Coronary artery (tissue), 2 donors: ENCODE measurements at regions not wholly inside any gene's neighbourhood (a gene's known extent, or its start where the extent isn't known, plus 50 kb on each side); places are given as distances from the start of the nearest gene placed in this dataset.

ENCODE experiments used
- DNase-seq: peaks from one replicate; pipeline ENCODE4 v3.0.0-alpha.2; 2017; ENCODE audit warnings: low spot score
- H3K27ac ChIP-seq, 2 donors: fragments of 200-600 bp; sonication (generic); one replicate each; pipeline ENCODE4 v1.5.1; 2016 to 2019
- H3K4me3 ChIP-seq: fragments of 200-600 bp; sonication (generic); 2 replicates; pipeline ENCODE4 v1.5.1; 2016; ENCODE audit warnings: mild to moderate bottlenecking, moderate library complexity
- TF ChIP-seq, protein P1 (sequence below): fragments of 200-600 bp; sonication (generic); IDR thresholded peaks from one replicate; pipeline ENCODE4 v1.5.1; 2019; ENCODE audit warnings: antibody characterized with exemption

DNA sequence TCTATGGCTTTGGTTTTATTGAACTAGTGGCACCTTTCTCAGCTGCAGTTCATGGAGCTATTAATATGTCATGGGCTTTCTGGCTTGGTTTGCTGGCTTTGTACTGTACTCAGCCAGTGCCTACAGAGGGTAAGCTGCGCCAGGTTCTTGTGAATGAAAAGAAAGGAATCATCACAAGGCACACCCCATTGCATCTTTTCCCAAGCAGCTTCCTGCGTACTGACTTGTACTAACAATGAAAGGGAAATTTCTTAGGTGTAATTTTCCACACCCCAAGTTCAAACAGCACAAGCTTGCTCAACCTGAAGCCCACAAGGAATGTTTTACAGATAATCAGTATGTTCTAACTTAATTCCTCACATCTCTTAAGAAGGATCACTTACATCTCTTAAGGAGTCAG, 78.0 kb upstream of the TNFSF18 start:
- TF ChIP-seq, protein P1, sequence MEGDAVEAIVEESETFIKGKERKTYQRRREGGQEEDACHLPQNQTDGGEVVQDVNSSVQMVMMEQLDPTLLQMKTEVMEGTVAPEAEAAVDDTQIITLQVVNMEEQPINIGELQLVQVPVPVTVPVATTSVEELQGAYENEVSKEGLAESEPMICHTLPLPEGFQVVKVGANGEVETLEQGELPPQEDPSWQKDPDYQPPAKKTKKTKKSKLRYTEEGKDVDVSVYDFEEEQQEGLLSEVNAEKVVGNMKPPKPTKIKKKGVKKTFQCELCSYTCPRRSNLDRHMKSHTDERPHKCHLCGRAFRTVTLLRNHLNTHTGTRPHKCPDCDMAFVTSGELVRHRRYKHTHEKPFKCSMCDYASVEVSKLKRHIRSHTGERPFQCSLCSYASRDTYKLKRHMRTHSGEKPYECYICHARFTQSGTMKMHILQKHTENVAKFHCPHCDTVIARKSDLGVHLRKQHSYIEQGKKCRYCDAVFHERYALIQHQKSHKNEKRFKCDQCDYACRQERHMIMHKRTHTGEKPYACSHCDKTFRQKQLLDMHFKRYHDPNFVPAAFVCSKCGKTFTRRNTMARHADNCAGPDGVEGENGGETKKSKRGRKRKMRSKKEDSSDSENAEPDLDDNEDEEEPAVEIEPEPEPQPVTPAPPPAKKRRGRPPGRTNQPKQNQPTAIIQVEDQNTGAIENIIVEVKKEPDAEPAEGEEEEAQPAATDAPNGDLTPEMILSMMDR: no peak
- H3K4me3 ChIP-seq: no peak overlapping the region
- DNase-seq: no peak
- no peak overlapping the region for H3K27ac ChIP-seq

DNA sequence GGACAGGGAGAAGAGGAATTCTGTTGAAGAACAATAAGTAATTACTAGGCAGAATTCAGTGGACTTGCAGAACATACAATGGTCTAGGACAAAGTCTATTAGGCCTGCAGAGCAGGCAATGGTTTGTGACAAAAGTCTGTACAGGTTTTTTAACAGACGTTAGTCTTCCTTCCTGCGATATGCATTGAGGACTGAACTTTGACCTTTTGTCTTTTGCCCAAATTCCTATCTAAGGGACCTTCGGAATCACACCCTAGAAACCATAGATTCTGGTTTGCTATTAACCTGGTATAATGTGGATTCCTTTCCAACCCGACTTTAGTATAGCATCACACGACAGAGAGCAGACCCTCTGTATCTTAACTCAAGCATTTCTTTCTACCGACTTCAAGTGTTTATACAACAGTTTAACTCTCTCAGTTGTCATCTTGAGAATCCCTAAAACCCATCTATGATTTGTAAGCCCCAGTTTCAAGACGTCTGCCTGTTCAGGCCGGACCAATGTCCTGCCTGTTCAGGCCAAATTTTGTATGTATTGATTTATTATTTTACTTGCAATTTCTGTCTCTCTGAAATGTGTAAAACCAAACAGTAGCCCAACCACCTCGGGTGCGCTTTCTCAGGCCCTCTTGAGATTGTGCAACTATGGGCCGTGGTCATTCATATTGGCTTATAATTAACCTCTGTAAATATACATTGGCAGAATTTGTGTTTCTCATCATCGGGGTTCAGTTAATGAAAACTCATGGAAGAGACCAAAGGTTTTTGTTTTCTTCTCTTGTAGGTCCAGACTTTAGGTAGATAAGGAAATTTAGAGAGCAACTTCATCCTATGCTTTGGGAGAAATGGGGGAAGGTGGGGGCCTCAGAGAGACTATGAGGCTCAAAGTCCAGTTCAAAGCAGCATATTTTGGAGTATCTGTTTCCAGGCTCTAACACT, 76.9 kb upstream of the TNFSF18 start:
- H3K27ac ChIP-seq: no peak overlapping the region
- TF ChIP-seq, protein P1: no peak
- no peak for DNase-seq
- H3K4me3 ChIP-seq: no peak overlapping the region

GRCh38 chr1:173126421-173126820, 75.7 kb upstream of the TNFSF18 start:
- DNase-seq: no peak

GRCh38 chr1:173122958-173123852, 72.5 kb upstream of the TNFSF18 start:
- TF ChIP-seq, protein P1: no peak
- peak; percentile 80 for DNase-seq

More at GRCh38 chr1:173126421-173126820, 75.7 kb upstream of the TNFSF18 start:
- TF ChIP-seq, protein P1: no peak
- Histone ChIP-seq H3K27ac (no peak overlapping the region), H3K4me3 (no peak overlapping the region)

GRCh38 chr1:173122344-173122935, 71.7 kb upstream of the TNFSF18 start:
- H3K27ac ChIP-seq: peak overlapping the region; percentile 45 to 85
- no peak for DNase-seq
- peak overlapping the region; percentile 61 for H3K4me3 ChIP-seq

More at GRCh38 chr1:173122958-173123852, 72.5 kb upstream of the TNFSF18 start:
- peak overlapping the region; percentile 45 to 85 for H3K27ac ChIP-seq
- peak overlapping the region; percentile 61 for H3K4me3 ChIP-seq

DNA sequence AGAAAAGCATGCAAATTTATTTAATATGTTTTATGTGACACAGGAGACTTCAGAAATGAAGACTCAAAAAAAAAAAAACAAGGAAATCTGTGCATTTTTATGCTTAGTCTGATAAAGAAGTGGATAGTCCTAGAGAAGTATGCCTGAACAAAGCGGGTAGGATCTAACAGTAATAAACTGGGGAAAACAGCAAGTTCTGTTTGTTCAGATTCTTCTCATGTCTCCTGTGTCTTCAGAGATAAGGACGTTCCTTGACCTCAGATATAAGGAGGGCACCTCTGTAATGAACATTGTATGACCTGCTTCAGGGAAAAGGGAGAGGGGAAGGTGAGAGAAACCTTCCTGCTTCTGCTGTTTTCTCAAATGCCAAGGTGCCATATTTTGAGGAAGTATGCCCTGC, 67.7 kb upstream of the TNFSF18 start:
- Histone ChIP-seq H3K27ac (no peak overlapping the region), H3K4me3 (no peak overlapping the region)
- DNase-seq: no peak
- TF ChIP-seq, protein P1: no peak

More at GRCh38 chr1:173122344-173122935, 71.7 kb upstream of the TNFSF18 start:
- TF ChIP-seq, protein P1: no peak
